ENCODE measurements at regions not wholly inside any gene's neighbourhood (a gene's known extent, or its start where the extent isn't known, plus 50 kb on each side); places are given as distances from the start of the nearest gene placed in this dataset.

GRCh38 chr2:78699696-78700095, 325.8 kb upstream of the REG3G start:
- no peak overlapping the region for H2AFZ ChIP-seq (ENCODE audit: low read length)
- H3K9me3 ChIP-seq (ENCODE audit: low read length), result no peaks in the 10 kb centered on the region
- BruUV-seq (replicated peaks), result no TSS peak
- ChIA-PET POLR2A (no interaction called here), CTCF (ENCODE audit: low intra/inter-chr PET ratio, low total read pairs) (no interaction called here)
- H3K27me3 ChIP-seq (ENCODE audit: control insufficient read depth in 1 of 2, insufficient read depth in 2 of 2, low read length in 2 of 2), result no peaks in the 10 kb centered on the region; a peak in 1 of 5 replicates
- FAIRE-seq, result no peak
- no peaks in the 10 kb centered on the region for H3K4me1 ChIP-seq (ENCODE audit: insufficient read depth, low read length)
- no peak overlapping the region for H3K4me3 ChIP-seq (replicated peaks in 1 of 3; ENCODE audit: insufficient read depth in 1 of 3, low read depth in 2 of 3, low read length in 3 of 3)
- DNase-seq (ENCODE audit: low spot score), result no peak
- TF ChIP-seq CHD4 (IDR thresholded peaks at IDR 0.05; ENCODE audit: borderline replicate concordance, low read length) (no peak), ELK4 (CRISPR knock-in tag; IDR thresholded peaks at IDR 0.05; ENCODE audit: borderline replicate concordance) (no peak), SMARCE1 (IDR thresholded peaks at IDR 0.05; ENCODE audit: borderline replicate concordance) (no peak), ZNF556 (CRISPR knock-in tag; IDR thresholded peaks at IDR 0.05; ENCODE audit: borderline replicate concordance) (no peak), TEAD3 (CRISPR knock-in tag; optimal IDR thresholded peaks at IDR 0.05; ENCODE audit: borderline replicate concordance) (no peak), IKZF5 (CRISPR knock-in tag; IDR thresholded peaks at IDR 0.05) (no peak), ZNF709 (CRISPR knock-in tag; IDR thresholded peaks at IDR 0.05) (no peak), CERS6 (CRISPR knock-in tag; IDR thresholded peaks at IDR 0.05) (no peak), ZNF460 (CRISPR knock-in tag; IDR thresholded peaks at IDR 0.05; ENCODE audit: borderline replicate concordance) (no peak), ZHX1 (CRISPR knock-in tag; IDR thresholded peaks at IDR 0.05; ENCODE audit: low read depth) (no peak)
- 12% methylated on average over 3 of the region's 3 CpGs for WGBS (ENCODE audit: low lambda C conversion rate)
- no peak for ATAC-seq
- no peak overlapping the region for H3K27ac ChIP-seq (ENCODE audit: extremely low read length, insufficient read depth, low read length)
- no peak overlapping the region for H3K9ac ChIP-seq (ENCODE audit: insufficient read depth, low read depth, low read length)
- intact Hi-C loops (cut with micrococcal nuclease; ENCODE audit: unreplicated experiment) (no loop called here), in situ Hi-C loops (cut with HindIII; ENCODE audit: extremely low pct_ligation_motif_present, low pct_unique_long_range_greater_than_20kb) (no loop called here)
- H4K20me1 ChIP-seq (ENCODE audit: insufficient read depth, low read length), result no peaks in the 10 kb centered on the region
- no peak overlapping the region for H3K4me2 ChIP-seq (ENCODE audit: low read depth, low read length)
- no peaks in the 10 kb centered on the region for H3K79me2 ChIP-seq (ENCODE audit: insufficient read depth, low read length)
- no peaks in the 10 kb centered on the region for H3K36me3 ChIP-seq (replicated peaks in 1 of 2; ENCODE audit: control insufficient read depth in 1 of 2, insufficient read depth in 2 of 2, low read length in 2 of 2)

Measured in HepG2 (cell line).